H1 (cell line): ENCODE measurements at regions not wholly inside any gene's neighbourhood (a gene's known extent, or its start where the extent isn't known, plus 50 kb on each side); places are given as distances from the start of the nearest gene placed in this dataset.

Experiments used
- TF ChIP-seq, protein P1 (sequence below): fragments of 300-600 bp; sonication (generic); IDR thresholded peaks from 2 replicates; pipeline ENCODE4 v1.7.1; 2012; ENCODE audit warnings: low read length, moderate library complexity, mild to moderate bottlenecking, inconsistent platforms; ENCODE audit not compliant: insufficient replicate concordance

GRCh38 chr14:42241101-42241500 lies 634.4 kb downstream of the LRFN5 start (continued):
- TF ChIP-seq, protein P1, sequence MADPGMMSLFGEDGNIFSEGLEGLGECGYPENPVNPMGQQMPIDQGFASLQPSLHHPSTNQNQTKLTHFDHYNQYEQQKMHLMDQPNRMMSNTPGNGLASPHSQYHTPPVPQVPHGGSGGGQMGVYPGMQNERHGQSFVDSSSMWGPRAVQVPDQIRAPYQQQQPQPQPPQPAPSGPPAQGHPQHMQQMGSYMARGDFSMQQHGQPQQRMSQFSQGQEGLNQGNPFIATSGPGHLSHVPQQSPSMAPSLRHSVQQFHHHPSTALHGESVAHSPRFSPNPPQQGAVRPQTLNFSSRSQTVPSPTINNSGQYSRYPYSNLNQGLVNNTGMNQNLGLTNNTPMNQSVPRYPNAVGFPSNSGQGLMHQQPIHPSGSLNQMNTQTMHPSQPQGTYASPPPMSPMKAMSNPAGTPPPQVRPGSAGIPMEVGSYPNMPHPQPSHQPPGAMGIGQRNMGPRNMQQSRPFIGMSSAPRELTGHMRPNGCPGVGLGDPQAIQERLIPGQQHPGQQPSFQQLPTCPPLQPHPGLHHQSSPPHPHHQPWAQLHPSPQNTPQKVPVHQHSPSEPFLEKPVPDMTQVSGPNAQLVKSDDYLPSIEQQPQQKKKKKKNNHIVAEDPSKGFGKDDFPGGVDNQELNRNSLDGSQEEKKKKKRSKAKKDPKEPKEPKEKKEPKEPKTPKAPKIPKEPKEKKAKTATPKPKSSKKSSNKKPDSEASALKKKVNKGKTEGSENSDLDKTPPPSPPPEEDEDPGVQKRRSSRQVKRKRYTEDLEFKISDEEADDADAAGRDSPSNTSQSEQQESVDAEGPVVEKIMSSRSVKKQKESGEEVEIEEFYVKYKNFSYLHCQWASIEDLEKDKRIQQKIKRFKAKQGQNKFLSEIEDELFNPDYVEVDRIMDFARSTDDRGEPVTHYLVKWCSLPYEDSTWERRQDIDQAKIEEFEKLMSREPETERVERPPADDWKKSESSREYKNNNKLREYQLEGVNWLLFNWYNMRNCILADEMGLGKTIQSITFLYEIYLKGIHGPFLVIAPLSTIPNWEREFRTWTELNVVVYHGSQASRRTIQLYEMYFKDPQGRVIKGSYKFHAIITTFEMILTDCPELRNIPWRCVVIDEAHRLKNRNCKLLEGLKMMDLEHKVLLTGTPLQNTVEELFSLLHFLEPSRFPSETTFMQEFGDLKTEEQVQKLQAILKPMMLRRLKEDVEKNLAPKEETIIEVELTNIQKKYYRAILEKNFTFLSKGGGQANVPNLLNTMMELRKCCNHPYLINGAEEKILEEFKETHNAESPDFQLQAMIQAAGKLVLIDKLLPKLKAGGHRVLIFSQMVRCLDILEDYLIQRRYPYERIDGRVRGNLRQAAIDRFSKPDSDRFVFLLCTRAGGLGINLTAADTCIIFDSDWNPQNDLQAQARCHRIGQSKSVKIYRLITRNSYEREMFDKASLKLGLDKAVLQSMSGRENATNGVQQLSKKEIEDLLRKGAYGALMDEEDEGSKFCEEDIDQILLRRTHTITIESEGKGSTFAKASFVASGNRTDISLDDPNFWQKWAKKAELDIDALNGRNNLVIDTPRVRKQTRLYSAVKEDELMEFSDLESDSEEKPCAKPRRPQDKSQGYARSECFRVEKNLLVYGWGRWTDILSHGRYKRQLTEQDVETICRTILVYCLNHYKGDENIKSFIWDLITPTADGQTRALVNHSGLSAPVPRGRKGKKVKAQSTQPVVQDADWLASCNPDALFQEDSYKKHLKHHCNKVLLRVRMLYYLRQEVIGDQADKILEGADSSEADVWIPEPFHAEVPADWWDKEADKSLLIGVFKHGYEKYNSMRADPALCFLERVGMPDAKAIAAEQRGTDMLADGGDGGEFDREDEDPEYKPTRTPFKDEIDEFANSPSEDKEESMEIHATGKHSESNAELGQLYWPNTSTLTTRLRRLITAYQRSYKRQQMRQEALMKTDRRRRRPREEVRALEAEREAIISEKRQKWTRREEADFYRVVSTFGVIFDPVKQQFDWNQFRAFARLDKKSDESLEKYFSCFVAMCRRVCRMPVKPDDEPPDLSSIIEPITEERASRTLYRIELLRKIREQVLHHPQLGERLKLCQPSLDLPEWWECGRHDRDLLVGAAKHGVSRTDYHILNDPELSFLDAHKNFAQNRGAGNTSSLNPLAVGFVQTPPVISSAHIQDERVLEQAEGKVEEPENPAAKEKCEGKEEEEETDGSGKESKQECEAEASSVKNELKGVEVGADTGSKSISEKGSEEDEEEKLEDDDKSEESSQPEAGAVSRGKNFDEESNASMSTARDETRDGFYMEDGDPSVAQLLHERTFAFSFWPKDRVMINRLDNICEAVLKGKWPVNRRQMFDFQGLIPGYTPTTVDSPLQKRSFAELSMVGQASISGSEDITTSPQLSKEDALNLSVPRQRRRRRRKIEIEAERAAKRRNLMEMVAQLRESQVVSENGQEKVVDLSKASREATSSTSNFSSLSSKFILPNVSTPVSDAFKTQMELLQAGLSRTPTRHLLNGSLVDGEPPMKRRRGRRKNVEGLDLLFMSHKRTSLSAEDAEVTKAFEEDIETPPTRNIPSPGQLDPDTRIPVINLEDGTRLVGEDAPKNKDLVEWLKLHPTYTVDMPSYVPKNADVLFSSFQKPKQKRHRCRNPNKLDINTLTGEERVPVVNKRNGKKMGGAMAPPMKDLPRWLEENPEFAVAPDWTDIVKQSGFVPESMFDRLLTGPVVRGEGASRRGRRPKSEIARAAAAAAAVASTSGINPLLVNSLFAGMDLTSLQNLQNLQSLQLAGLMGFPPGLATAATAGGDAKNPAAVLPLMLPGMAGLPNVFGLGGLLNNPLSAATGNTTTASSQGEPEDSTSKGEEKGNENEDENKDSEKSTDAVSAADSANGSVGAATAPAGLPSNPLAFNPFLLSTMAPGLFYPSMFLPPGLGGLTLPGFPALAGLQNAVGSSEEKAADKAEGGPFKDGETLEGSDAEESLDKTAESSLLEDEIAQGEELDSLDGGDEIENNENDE, result no peak
